Cardiac muscle cell (in vitro differentiated cells and primary cell): ENCODE measurements at regions not wholly inside any gene's neighbourhood (a gene's known extent, or its start where the extent isn't known, plus 50 kb on each side); places are given as distances from the start of the nearest gene placed in this dataset.

Experiments used
- DNase-seq, 2 donors: peaks; one replicate each; pipeline versions ENCODE4 v3.0.0 to v3.0.0-alpha.2; 2010 to 2017; ENCODE audit warnings: low read depth in 1 of 2, low spot score in 1 of 2
- H3K27ac ChIP-seq: fragments of 200-600 bp; sonication (generic); 2 replicates; pipeline ENCODE4 v1.5.1; 2016
- H3K27me3 ChIP-seq: fragments of 200-600 bp; sonication (generic); 2 replicates; pipeline ENCODE4 v1.6.0; 2016; ENCODE audit warnings: control low read depth
- H3K36me3 ChIP-seq: fragments of 200-600 bp; sonication (generic); 2 replicates; pipeline ENCODE4 v1.5.1; 2016; ENCODE audit warnings: control low read depth
- H3K4me1 ChIP-seq: fragments of 200-600 bp; sonication (generic); 2 replicates; pipeline ENCODE4 v1.8.1; 2017; ENCODE audit warnings: low read depth, mild to moderate bottlenecking, mixed run types
- H3K4me3 ChIP-seq: fragments of 200-600 bp; sonication (generic); 2 replicates; pipeline ENCODE4 v1.5.1; 2016; ENCODE audit warnings: mild to moderate bottlenecking
- H3K9me3 ChIP-seq: fragments of 200-600 bp; sonication (generic); 2 replicates; pipeline ENCODE4 v1.5.1; 2017; ENCODE audit warnings: low read depth, mild to moderate bottlenecking, control low read depth
- CTCF ChIP-seq: IDR thresholded peaks from 2 replicates; pipeline ENCODE4 v1.5.1; 2012; ENCODE audit warnings: low read depth, mild to moderate bottlenecking, low read length

- no peaks in the 10 kb centered on the region for H3K9me3 ChIP-seq
- H3K4me1 ChIP-seq: no peaks in the 10 kb centered on the region
- no peak for TF ChIP-seq CTCF
- no peaks in the 10 kb centered on the region for H3K36me3 ChIP-seq
- H3K4me3 ChIP-seq: no peak overlapping the region
- H3K27ac ChIP-seq: no peak overlapping the region
- no peak for DNase-seq
- no peaks in the 10 kb centered on the region for H3K27me3 ChIP-seq
Measured at GRCh38 chr4:28360681-28361080, 1500.0 kb downstream of the STIM2 start.

GRCh38 chr4:28362169-28362568 is 1501.5 kb downstream of the STIM2 start:
- Histone ChIP-seq H3K4me1 (no peaks in the 10 kb centered on the region), H3K27me3 (no peaks in the 10 kb centered on the region), H3K4me3 (no peak overlapping the region), H3K36me3 (no peaks in the 10 kb centered on the region), H3K9me3 (no peaks in the 10 kb centered on the region), H3K27ac (no peak overlapping the region)
- TF ChIP-seq CTCF: no peak
- DNase-seq: no peak

GRCh38 chr4:28369499-28369898 is 1508.9 kb downstream of the STIM2 start:
- no peaks in the 10 kb centered on the region for H3K4me1 ChIP-seq
- H3K9me3 ChIP-seq: no peaks in the 10 kb centered on the region
- H3K27me3 ChIP-seq: no peaks in the 10 kb centered on the region
- H3K4me3 ChIP-seq: no peak overlapping the region
- H3K36me3 ChIP-seq: no peaks in the 10 kb centered on the region
- TF ChIP-seq CTCF: no peak
- DNase-seq: peak in 1 of 2 donors; percentile 18
- H3K27ac ChIP-seq: no peak overlapping the region

- no peaks in the 10 kb centered on the region for H3K27me3 ChIP-seq
- no peaks in the 10 kb centered on the region for H3K9me3 ChIP-seq
- no peaks in the 10 kb centered on the region for H3K36me3 ChIP-seq
- no peaks in the 10 kb centered on the region for H3K4me1 ChIP-seq
- DNase-seq: no peak
- H3K27ac ChIP-seq: no peak overlapping the region
- TF ChIP-seq CTCF: no peak
- no peak overlapping the region for H3K4me3 ChIP-seq
Measured at GRCh38 chr4:28373191-28373590, 1512.5 kb downstream of the STIM2 start.

GRCh38 chr4:28373601-28374000 is 1513.0 kb downstream of the STIM2 start:
- no peaks in the 10 kb centered on the region for H3K9me3 ChIP-seq
- H3K4me3 ChIP-seq: no peak overlapping the region
- H3K4me1 ChIP-seq: no peaks in the 10 kb centered on the region
- H3K36me3 ChIP-seq: no peaks in the 10 kb centered on the region
- no peak overlapping the region for H3K27ac ChIP-seq
- H3K27me3 ChIP-seq: no peaks in the 10 kb centered on the region
- peak in 1 of 2 donors; percentile 13 for DNase-seq
- TF ChIP-seq CTCF: no peak
